HEK293 (cell line): ENCODE measurements at regions not wholly inside any gene's neighbourhood (a gene's known extent, or its start where the extent isn't known, plus 50 kb on each side); places are given as distances from the start of the nearest gene placed in this dataset.

Source experiments
- CTCF ChIA-PET: fragments of 350-600 bp; formaldehyde crosslinking; extraction: SDS; loops from one replicate; lab custom pipeline; 2021; ENCODE audit warnings: antibody characterized with exemption; lab: Yijun Ruan, JAX
- POLR2A ChIA-PET: fragments of 300-600 bp; formaldehyde crosslinking; extraction: SDS; loops from one replicate; lab custom pipeline; 2020; ENCODE audit warnings: antibody characterized with exemption, inconsistent platforms; lab: Yijun Ruan, JAX
- H3K27ac ChIP-seq: fragments of 200-500 bp; sonication (Bioruptor generic); 2 replicates; pipeline ENCODE4 v1.5.1; 2014; ENCODE audit warnings: low read depth, low read length, control low read depth, inconsistent platforms; ENCODE audit errors: extremely low read depth
- H3K36me3 ChIP-seq, 2 experiments: fragments of 200-500 bp in 1 of 2; sonication (Bioruptor generic) in 1 of 2; 1 replicate in 1 of 2; 2 replicates in 1 of 2; pipeline ENCODE4 v1.5.1; 2014 to 2017; ENCODE audit warnings: inconsistent platforms in 2 of 2, low read length in 2 of 2; ENCODE audit not compliant: control insufficient read depth in 2 of 2, insufficient read depth in 1 of 2
- H3K4me1 ChIP-seq: fragments of 200-500 bp; sonication (Bioruptor generic); 2 replicates; pipeline ENCODE4 v1.5.1; 2014; ENCODE audit warnings: mild to moderate bottlenecking, low read length, inconsistent platforms; ENCODE audit not compliant: control insufficient read depth, insufficient read depth
- H3K4me3 ChIP-seq: 2 replicates; pipeline ENCODE4 v1.5.1; 2011; ENCODE audit warnings: low read depth, mild to moderate bottlenecking, control low read depth, low read length, moderate library complexity
- H3K9me3 ChIP-seq: fragments of 200-500 bp; sonication (Bioruptor generic); 2 replicates; pipeline ENCODE4 v1.5.1; 2014; ENCODE audit warnings: low read depth, low read length, inconsistent platforms; ENCODE audit not compliant: control insufficient read depth, insufficient read depth
- AEBP2 ChIP-seq: fragments of 450-650 bp; formaldehyde crosslinking; IDR thresholded peaks from 2 replicates; pipeline ENCODE4 v1.5.1; 2016; ENCODE audit warnings: missing biosample characterization, missing genetic modification characterization, borderline replicate concordance
- OVOL3 ChIP-seq: fragments of 450-650 bp; formaldehyde crosslinking; IDR thresholded peaks from 2 replicates; pipeline ENCODE4 v1.5.1; 2016; ENCODE audit warnings: missing biosample characterization, missing genetic modification characterization
- ZFHX2 ChIP-seq: fragments of 450-650 bp; formaldehyde crosslinking; conservative IDR thresholded peaks from 2 replicates; pipeline ENCODE4 v1.5.1; 2016; ENCODE audit warnings: missing biosample characterization, missing genetic modification characterization
- ZNF112 ChIP-seq: fragments of 450-650 bp; formaldehyde crosslinking; IDR thresholded peaks from 2 replicates; pipeline ENCODE4 v1.5.0; 2017; ENCODE audit warnings: missing biosample characterization, missing genetic modification characterization
- ZNF114 ChIP-seq: fragments of 450-650 bp; formaldehyde crosslinking; IDR thresholded peaks from 2 replicates; pipeline ENCODE4 v1.5.0; 2017; ENCODE audit warnings: missing biosample characterization, missing genetic modification characterization
- ZNF140 ChIP-seq: fragments of 450-650 bp; formaldehyde crosslinking; IDR thresholded peaks from 2 replicates; pipeline ENCODE4 v1.5.1; 2016; ENCODE audit warnings: missing biosample characterization, missing genetic modification characterization
- ZNF2 ChIP-seq: fragments of 450-650 bp; formaldehyde crosslinking; IDR thresholded peaks from 2 replicates; pipeline ENCODE4 v1.5.1; 2016; ENCODE audit warnings: missing biosample characterization, missing genetic modification characterization
- ZNF274 ChIP-seq, 2 experiments: fragments of 200-500 bp in 1 of 2; fragments of 450-650 bp in 1 of 2; sonication (Bioruptor generic) in 1 of 2; formaldehyde crosslinking in 1 of 2; IDR thresholded peaks; 2 replicates each; pipeline versions ENCODE4 v1.5.1 to v1.6.1; 2014 to 2016; ENCODE audit warnings: borderline replicate concordance in 1 of 2, inconsistent platforms in 1 of 2, low read length in 1 of 2, missing biosample characterization in 1 of 2, missing genetic modification characterization in 1 of 2
- ZNF280D ChIP-seq: fragments of 450-650 bp; formaldehyde crosslinking; IDR thresholded peaks from 2 replicates; pipeline ENCODE4 v1.5.1; 2016; ENCODE audit warnings: missing biosample characterization, missing genetic modification characterization
- ZNF48 ChIP-seq: fragments of 450-650 bp; formaldehyde crosslinking; IDR thresholded peaks from 2 replicates; pipeline ENCODE4 v1.5.1; 2016; ENCODE audit warnings: missing biosample characterization, missing genetic modification characterization
- ZNF514 ChIP-seq: fragments of 450-650 bp; formaldehyde crosslinking; IDR thresholded peaks from 2 replicates; pipeline ENCODE4 v1.5.1; 2016; ENCODE audit warnings: missing biosample characterization, missing genetic modification characterization
- ZNF530 ChIP-seq: fragments of 450-650 bp; formaldehyde crosslinking; IDR thresholded peaks from 2 replicates; pipeline ENCODE4 v1.5.1; 2016; ENCODE audit warnings: low read depth, missing biosample characterization, missing genetic modification characterization
- ZNF549 ChIP-seq: fragments of 450-650 bp; IDR thresholded peaks from 2 replicates; pipeline ENCODE4 v1.5.1; 2018; ENCODE audit warnings: missing biosample characterization, missing genetic modification characterization, mild to moderate bottlenecking, inconsistent platforms, moderate library complexity
- ZNF585B ChIP-seq: fragments of 450-650 bp; formaldehyde crosslinking; IDR thresholded peaks from 2 replicates; pipeline ENCODE4 v1.5.1; 2016; ENCODE audit warnings: missing biosample characterization, missing genetic modification characterization
- ZNF645 ChIP-seq: fragments of 450-650 bp; formaldehyde crosslinking; IDR thresholded peaks from 2 replicates; pipeline ENCODE4; 2016; ENCODE audit warnings: missing biosample characterization, missing genetic modification characterization
- ZNF785 ChIP-seq: fragments of 450-650 bp; formaldehyde crosslinking; IDR thresholded peaks from 2 replicates; pipeline ENCODE4 v1.5.1; 2016; ENCODE audit warnings: missing biosample characterization, missing genetic modification characterization
- ZSCAN16 ChIP-seq: fragments of 450-650 bp; formaldehyde crosslinking; IDR thresholded peaks from 2 replicates; pipeline ENCODE4 v1.5.1; 2016; ENCODE audit warnings: missing biosample characterization, missing genetic modification characterization
- ZXDB ChIP-seq: fragments of 450-650 bp; formaldehyde crosslinking; IDR thresholded peaks from 2 replicates; pipeline ENCODE4 v1.5.1; 2016; ENCODE audit warnings: missing biosample characterization, missing genetic modification characterization
- TF ChIP-seq, protein P1 (sequence below): fragments of 450-650 bp; formaldehyde crosslinking; IDR thresholded peaks from 2 replicates; pipeline ENCODE4 v1.5.1; 2017; ENCODE audit warnings: missing biosample characterization, missing genetic modification characterization
- TF ChIP-seq, protein P2 (sequence below): fragments of 450-650 bp; formaldehyde crosslinking; IDR thresholded peaks from 2 replicates; pipeline ENCODE4 v1.5.1; 2017; ENCODE audit warnings: missing biosample characterization, missing genetic modification characterization
- TF ChIP-seq, protein P3 (sequence below): fragments of 450-650 bp; formaldehyde crosslinking; IDR thresholded peaks from 2 replicates; pipeline ENCODE4 v1.5.1; 2016; ENCODE audit warnings: missing biosample characterization, missing genetic modification characterization

DNA sequence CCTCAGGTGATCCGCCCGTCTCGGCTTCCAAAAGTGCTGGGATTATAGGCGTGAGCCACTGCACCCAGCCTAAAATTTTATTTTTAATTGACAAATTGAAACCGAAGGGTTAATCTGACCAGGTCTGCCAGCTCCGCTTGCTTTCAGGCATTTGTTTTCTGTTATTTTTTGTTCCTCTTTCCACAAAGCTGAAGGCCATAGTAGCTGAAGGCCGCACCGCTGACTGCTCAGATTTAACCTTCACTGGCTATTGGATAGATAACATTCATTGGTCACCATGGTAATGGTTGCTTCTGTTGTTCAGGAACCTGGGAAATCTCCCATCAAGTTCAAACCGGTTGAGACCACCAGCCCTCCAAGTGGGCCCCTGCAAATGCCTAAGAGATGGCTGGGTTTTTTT lies 124.5 kb upstream of the USP29 start:
- Histone ChIP-seq H3K9me3 (no peaks in the 10 kb centered on the region; the same call in 1 of the 2 replicates), H3K36me3 (no peaks in the 10 kb centered on the region)
- CTCF ChIA-PET, result no interaction called here
- no peak for TF ChIP-seq ZNF549 (tag by site-specific recombination)
- no peak for TF ChIP-seq ZNF645 (tag by site-specific recombination)
- TF ChIP-seq ZNF530 (tag by site-specific recombination), result no peak
- TF ChIP-seq ZNF280D (tag by site-specific recombination), result no peak
- TF ChIP-seq ZNF514, result no peak
- no peak for TF ChIP-seq ZNF2 (tag by site-specific recombination)
- TF ChIP-seq, all 188 proteins: peak for 0
- Histone ChIP-seq H3K4me1 (no peaks in the 10 kb centered on the region), H3K4me3 (no peak overlapping the region), H3K27ac (no peak overlapping the region)
- POLR2A ChIA-PET, result no interaction called here

GRCh38 chr19:57002195-57002601 lies 117.6 kb upstream of the USP29 start:
- POLR2A ChIA-PET, result no interaction called here
- no peaks in the 10 kb centered on the region for H3K4me1 ChIP-seq
- no peak for TF ChIP-seq ZNF114 (tag by site-specific recombination)
- TF ChIP-seq ZSCAN16 (tag by site-specific recombination), result no peak
- TF ChIP-seq, protein P1, sequence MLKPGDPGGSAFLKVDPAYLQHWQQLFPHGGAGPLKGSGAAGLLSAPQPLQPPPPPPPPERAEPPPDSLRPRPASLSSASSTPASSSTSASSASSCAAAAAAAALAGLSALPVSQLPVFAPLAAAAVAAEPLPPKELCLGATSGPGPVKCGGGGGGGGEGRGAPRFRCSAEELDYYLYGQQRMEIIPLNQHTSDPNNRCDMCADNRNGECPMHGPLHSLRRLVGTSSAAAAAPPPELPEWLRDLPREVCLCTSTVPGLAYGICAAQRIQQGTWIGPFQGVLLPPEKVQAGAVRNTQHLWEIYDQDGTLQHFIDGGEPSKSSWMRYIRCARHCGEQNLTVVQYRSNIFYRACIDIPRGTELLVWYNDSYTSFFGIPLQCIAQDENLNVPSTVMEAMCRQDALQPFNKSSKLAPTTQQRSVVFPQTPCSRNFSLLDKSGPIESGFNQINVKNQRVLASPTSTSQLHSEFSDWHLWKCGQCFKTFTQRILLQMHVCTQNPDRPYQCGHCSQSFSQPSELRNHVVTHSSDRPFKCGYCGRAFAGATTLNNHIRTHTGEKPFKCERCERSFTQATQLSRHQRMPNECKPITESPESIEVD (tag by site-specific recombination), result no peak
- no peak for TF ChIP-seq ZNF274 (IDR thresholded peaks at IDR 0.05; ENCODE audit: low read length)
- TF ChIP-seq ZNF274 (tag by site-specific recombination; IDR thresholded peaks at IDR 0.05; ENCODE audit: borderline replicate concordance), result no peak
- TF ChIP-seq ZNF140 (tag by site-specific recombination), result no peak
- TF ChIP-seq ZXDB, result no peak
- no peak for TF ChIP-seq ZNF585B (tag by site-specific recombination)
- TF ChIP-seq, protein P2, sequence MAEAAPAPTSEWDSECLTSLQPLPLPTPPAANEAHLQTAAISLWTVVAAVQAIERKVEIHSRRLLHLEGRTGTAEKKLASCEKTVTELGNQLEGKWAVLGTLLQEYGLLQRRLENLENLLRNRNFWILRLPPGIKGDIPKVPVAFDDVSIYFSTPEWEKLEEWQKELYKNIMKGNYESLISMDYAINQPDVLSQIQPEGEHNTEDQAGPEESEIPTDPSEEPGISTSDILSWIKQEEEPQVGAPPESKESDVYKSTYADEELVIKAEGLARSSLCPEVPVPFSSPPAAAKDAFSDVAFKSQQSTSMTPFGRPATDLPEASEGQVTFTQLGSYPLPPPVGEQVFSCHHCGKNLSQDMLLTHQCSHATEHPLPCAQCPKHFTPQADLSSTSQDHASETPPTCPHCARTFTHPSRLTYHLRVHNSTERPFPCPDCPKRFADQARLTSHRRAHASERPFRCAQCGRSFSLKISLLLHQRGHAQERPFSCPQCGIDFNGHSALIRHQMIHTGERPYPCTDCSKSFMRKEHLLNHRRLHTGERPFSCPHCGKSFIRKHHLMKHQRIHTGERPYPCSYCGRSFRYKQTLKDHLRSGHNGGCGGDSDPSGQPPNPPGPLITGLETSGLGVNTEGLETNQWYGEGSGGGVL (tag by site-specific recombination), result no peak
- TF ChIP-seq, all 188 proteins: peak for 0
- no peak overlapping the region for H3K27ac ChIP-seq
- H3K9me3 ChIP-seq, result no peaks in the 10 kb centered on the region
- no peaks in the 10 kb centered on the region for H3K36me3 ChIP-seq
- CTCF ChIA-PET, result no interaction called here
- no peak overlapping the region for H3K4me3 ChIP-seq

DNA sequence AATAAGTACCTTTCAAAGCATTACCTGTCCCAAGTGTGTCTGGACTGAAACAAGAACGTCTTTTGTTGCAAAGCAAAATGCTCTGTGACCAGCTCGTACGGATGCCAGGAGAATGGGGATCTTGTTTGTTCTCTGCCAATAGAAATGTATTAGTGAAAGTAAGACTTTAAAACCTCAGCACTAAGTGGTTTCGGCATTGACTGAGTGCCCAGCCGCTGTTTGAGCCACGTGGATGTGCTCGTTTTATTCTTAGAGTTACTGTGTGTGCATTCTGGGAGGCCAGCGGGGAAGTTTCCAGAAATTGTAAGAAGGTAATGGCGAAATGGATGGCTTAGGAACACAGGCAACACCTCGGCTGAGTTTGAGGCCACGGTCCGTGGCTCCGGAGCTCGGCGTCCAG lies 117.1 kb upstream of the USP29 start:
- Histone ChIP-seq H3K4me1 (no peaks in the 10 kb centered on the region), H3K36me3 (no peaks in the 10 kb centered on the region), H3K4me3 (no peak overlapping the region), H3K27ac (no peak overlapping the region), H3K9me3 (no peaks in the 10 kb centered on the region)
- ChIA-PET CTCF (no interaction called here), POLR2A (no interaction called here)
- TF ChIP-seq ZFHX2 (no peak), OVOL3 (tag by site-specific recombination) (no peak), AEBP2 (tag by site-specific recombination) (no peak), ZNF785 (tag by site-specific recombination) (no peak), ZNF48 (tag by site-specific recombination) (no peak), ZNF112 (no peak)
- TF ChIP-seq, protein P3, sequence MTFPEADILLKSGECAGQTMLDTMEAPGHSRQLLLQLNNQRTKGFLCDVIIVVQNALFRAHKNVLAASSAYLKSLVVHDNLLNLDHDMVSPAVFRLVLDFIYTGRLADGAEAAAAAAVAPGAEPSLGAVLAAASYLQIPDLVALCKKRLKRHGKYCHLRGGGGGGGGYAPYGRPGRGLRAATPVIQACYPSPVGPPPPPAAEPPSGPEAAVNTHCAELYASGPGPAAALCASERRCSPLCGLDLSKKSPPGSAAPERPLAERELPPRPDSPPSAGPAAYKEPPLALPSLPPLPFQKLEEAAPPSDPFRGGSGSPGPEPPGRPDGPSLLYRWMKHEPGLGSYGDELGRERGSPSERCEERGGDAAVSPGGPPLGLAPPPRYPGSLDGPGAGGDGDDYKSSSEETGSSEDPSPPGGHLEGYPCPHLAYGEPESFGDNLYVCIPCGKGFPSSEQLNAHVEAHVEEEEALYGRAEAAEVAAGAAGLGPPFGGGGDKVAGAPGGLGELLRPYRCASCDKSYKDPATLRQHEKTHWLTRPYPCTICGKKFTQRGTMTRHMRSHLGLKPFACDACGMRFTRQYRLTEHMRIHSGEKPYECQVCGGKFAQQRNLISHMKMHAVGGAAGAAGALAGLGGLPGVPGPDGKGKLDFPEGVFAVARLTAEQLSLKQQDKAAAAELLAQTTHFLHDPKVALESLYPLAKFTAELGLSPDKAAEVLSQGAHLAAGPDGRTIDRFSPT (tag by site-specific recombination), result no peak
